ENCODE measurements at regions not wholly inside any gene's neighbourhood (a gene's known extent, or its start where the extent isn't known, plus 50 kb on each side); places are given as distances from the start of the nearest gene placed in this dataset.

- no peak overlapping the region for H3K27ac ChIP-seq (ENCODE audit: low read length)
- no peaks in the 10 kb centered on the region for H3K9me3 ChIP-seq (ENCODE audit: control insufficient read depth, insufficient read depth, low read depth, low read length)
- no peak overlapping the region for H3K4me3 ChIP-seq (ENCODE audit: low read depth in 2 of 2, low read length in 2 of 2)
- intact Hi-C loops (cut with micrococcal nuclease; ENCODE audit: unreplicated experiment) (no loop called here), in situ Hi-C loops (cut with HindIII; ENCODE audit: low pct_unique_long_range_greater_than_20kb, low sequenced_read_pairs) (no loop called here)
- ChIA-PET POLR2A (no interaction called here), CTCF (no interaction called here)
- BruUV-seq (replicated peaks): no TSS peak
- ATAC-seq: no peak
- no peaks in the 10 kb centered on the region for H3K36me3 ChIP-seq (ENCODE audit: control insufficient read depth, insufficient read depth, low read length)
- DNase-seq (ENCODE audit: low read depth, low spot score): no peak
- H3K4me1 ChIP-seq (ENCODE audit: control insufficient read depth, insufficient read depth, low read length): no peaks in the 10 kb centered on the region
- H3K27me3 ChIP-seq (ENCODE audit: control insufficient read depth, insufficient read depth, low read length): no peaks in the 10 kb centered on the region
- TF ChIP-seq TCF7L2 (IDR thresholded peaks at IDR 0.05; ENCODE audit: low read depth, low read length) (no peak), CTCF (IDR thresholded peaks at IDR 0.05) (no peak), REST (IDR thresholded peaks at IDR 0.05; ENCODE audit: insufficient read depth in 1 of 2, low read depth in 2 of 2, low read length in 1 of 2) (no peak), POLR2AphosphoS5 (IDR thresholded peaks at IDR 0.05; ENCODE audit: low read depth, low read length) (no peak), SIN3A (IDR thresholded peaks at IDR 0.05; ENCODE audit: borderline replicate concordance, insufficient read depth, low read depth, low read length) (no peak)
Measured at GRCh38 chr2:19722531-19722971, 179.2 kb downstream of the TTC32 start.

GRCh38 chr2:19720306-19720705, 181.5 kb downstream of the TTC32 start:
- no peaks in the 10 kb centered on the region for H3K27me3 ChIP-seq (ENCODE audit: control insufficient read depth, insufficient read depth, low read length)
- H3K4me3 ChIP-seq (ENCODE audit: low read depth in 2 of 2, low read length in 2 of 2): no peak overlapping the region
- no peak overlapping the region for H3K27ac ChIP-seq (ENCODE audit: low read length)
- no peaks in the 10 kb centered on the region for H3K36me3 ChIP-seq (ENCODE audit: control insufficient read depth, insufficient read depth, low read length)
- no peak for DNase-seq (ENCODE audit: low read depth, low spot score)
- TF ChIP-seq SIN3A (IDR thresholded peaks at IDR 0.05; ENCODE audit: borderline replicate concordance, insufficient read depth, low read depth, low read length): no peak
- no peak for TF ChIP-seq REST (IDR thresholded peaks at IDR 0.05; ENCODE audit: insufficient read depth in 1 of 2, low read depth in 2 of 2, low read length in 1 of 2)
- TF ChIP-seq POLR2AphosphoS5 (IDR thresholded peaks at IDR 0.05; ENCODE audit: low read depth, low read length): no peak
- TF ChIP-seq TCF7L2 (IDR thresholded peaks at IDR 0.05; ENCODE audit: low read depth, low read length): no peak
- no peak for TF ChIP-seq CTCF (IDR thresholded peaks at IDR 0.05)
- in situ Hi-C loops (cut with HindIII; ENCODE audit: low pct_unique_long_range_greater_than_20kb, low sequenced_read_pairs) (no loop called here), intact Hi-C loops (cut with micrococcal nuclease; ENCODE audit: unreplicated experiment) (no loop called here)
- BruUV-seq (replicated peaks): no TSS peak
- ChIA-PET CTCF (no interaction called here), POLR2A (no interaction called here)
- no peaks in the 10 kb centered on the region for H3K4me1 ChIP-seq (ENCODE audit: control insufficient read depth, insufficient read depth, low read length)
- no peak for ATAC-seq
- no peaks in the 10 kb centered on the region for H3K9me3 ChIP-seq (ENCODE audit: control insufficient read depth, insufficient read depth, low read depth, low read length)
